IMR-90 (cell line): ENCODE measurements at regions not wholly inside any gene's neighbourhood (a gene's known extent, or its start where the extent isn't known, plus 50 kb on each side); places are given as distances from the start of the nearest gene placed in this dataset.
A peak's percentile ranks its signal among the peaks of the same experiment; 100 is the strongest.

ENCODE experiments used
- ATAC-seq: fragments of 200-7000 bp; cut with Tn5 transposase; 2 replicates; pipeline ENCODE4 v1.9.1; 2020; ENCODE audit warnings: low read depth, mild to moderate bottlenecking, moderate library complexity
- BruUV-seq: library from RNA; stranded (reverse); fragments of 400-500 nt; replicated peaks from 2 replicates; lab custom pipeline; 2021; lab: Mats Ljungman, UMichigan
- CTCF ChIA-PET: fragments of 300-600 bp; formaldehyde crosslinking; extraction: SDS; loops from one replicate; lab custom pipeline; 2021; ENCODE audit warnings: antibody characterized with exemption; lab: Yijun Ruan, JAX
- POLR2A ChIA-PET: fragments of 300-600 bp; sonication (Branson Sonifier 250); formaldehyde crosslinking; loops from one replicate; lab custom pipeline; 2022; ENCODE audit warnings: antibody characterized with exemption; ENCODE audit not compliant: unreplicated experiment; lab: Charles Lee
- DNase-seq: peaks from one replicate; pipeline ENCODE4 v3.0.0; 2013
- H2AFZ ChIP-seq: replicated peaks from 2 replicates; pipeline ENCODE3; 2013; ENCODE audit warnings: low read length, mild to moderate bottlenecking; ENCODE audit not compliant: poor library complexity
- H2AK5ac ChIP-seq: 2 replicates; pipeline ENCODE4 v1.6.1; 2013; ENCODE audit warnings: low read depth, low read length, inconsistent platforms
- H2AK9ac ChIP-seq: replicated peaks from 2 replicates; pipeline ENCODE3; 2013; ENCODE audit warnings: mild to moderate bottlenecking, low read depth, low read length, moderate library complexity; ENCODE audit not compliant: poor library complexity
- H2BK120ac ChIP-seq: 2 replicates; pipeline ENCODE4 v1.6.1; 2013; ENCODE audit warnings: low read depth, low read length, inconsistent platforms
- H2BK15ac ChIP-seq: 3 replicates; pipeline ENCODE4 v1.6.1; 2013; ENCODE audit warnings: low read depth, low read length, inconsistent platforms
- H2BK20ac ChIP-seq: 2 replicates; pipeline ENCODE4 v1.6.1; 2013; ENCODE audit warnings: low read depth, mild to moderate bottlenecking, inconsistent platforms, low read length, moderate library complexity
- H2BK5ac ChIP-seq: 2 replicates; pipeline ENCODE4 v1.6.1; 2013; ENCODE audit warnings: mild to moderate bottlenecking, low read depth, low read length, inconsistent platforms; ENCODE audit not compliant: poor library complexity, severe bottlenecking
- H3K14ac ChIP-seq: replicated peaks from 2 replicates; pipeline ENCODE4 v1.6.1; 2013; ENCODE audit warnings: low read depth, low read length, inconsistent platforms
- H3K18ac ChIP-seq: 2 replicates; pipeline ENCODE4 v1.6.1; 2013; ENCODE audit warnings: low read depth, low read length, control low read depth
- H3K23ac ChIP-seq: 2 replicates; pipeline ENCODE4 v1.6.1; 2013; ENCODE audit warnings: low read depth, low read length, inconsistent platforms
- H3K27ac ChIP-seq: 2 replicates; pipeline ENCODE4 v1.5.1; 2013; ENCODE audit warnings: mild to moderate bottlenecking, control low read depth, low read length; ENCODE audit not compliant: insufficient read depth
- H3K27me3 ChIP-seq: 2 replicates; pipeline ENCODE4 v1.6.1; 2013; ENCODE audit warnings: low read length; ENCODE audit not compliant: control insufficient read depth, insufficient read depth
- H3K36me3 ChIP-seq: 2 replicates; pipeline ENCODE4 v1.6.1; 2013; ENCODE audit warnings: low read length, mixed read lengths; ENCODE audit not compliant: control insufficient read depth, insufficient read depth
- H3K4ac ChIP-seq: 2 replicates; pipeline ENCODE4 v1.6.1; 2013; ENCODE audit warnings: low read depth, low read length, inconsistent platforms
- H3K4me1 ChIP-seq: 2 replicates; pipeline ENCODE4 v1.6.1; 2013; ENCODE audit warnings: low read length, mixed read lengths; ENCODE audit not compliant: control insufficient read depth, insufficient read depth
- H3K4me2 ChIP-seq: 2 replicates; pipeline ENCODE4 v1.6.1; 2013; ENCODE audit warnings: low read depth, mild to moderate bottlenecking, control low read depth, low read length, moderate library complexity
- H3K4me3 ChIP-seq: 2 replicates; pipeline ENCODE4 v1.5.1; 2013; ENCODE audit warnings: low read depth, mild to moderate bottlenecking, control low read depth, low read length, moderate library complexity; ENCODE audit not compliant: insufficient read depth
- H3K56ac ChIP-seq: 2 replicates; pipeline ENCODE4 v1.6.1; 2013; ENCODE audit warnings: low read length, inconsistent platforms; ENCODE audit not compliant: insufficient read depth; ENCODE audit errors: extremely low read depth
- H3K79me1 ChIP-seq, 2 experiments: 2 replicates each; pipeline ENCODE4 v1.6.1; 2013; ENCODE audit warnings: low read length in 2 of 2, inconsistent platforms in 1 of 2, low read depth in 1 of 2
- H3K9ac ChIP-seq: 2 replicates; pipeline ENCODE4 v1.6.1; 2013; ENCODE audit warnings: low read depth, low read length, control low read depth
- H3K9me1 ChIP-seq: 2 replicates; pipeline ENCODE4 v1.6.1; 2013; ENCODE audit warnings: low read length, inconsistent platforms; ENCODE audit not compliant: insufficient read depth
- H3K9me3 ChIP-seq: 2 replicates; pipeline ENCODE4 v1.6.1; 2013; ENCODE audit warnings: low read length; ENCODE audit not compliant: control insufficient read depth, insufficient read depth
- H4K20me1 ChIP-seq: 2 replicates; pipeline ENCODE4 v1.6.1; 2013; ENCODE audit warnings: low read length, inconsistent platforms; ENCODE audit not compliant: insufficient read depth
- H4K5ac ChIP-seq: 2 replicates; pipeline ENCODE4 v1.6.1; 2013; ENCODE audit warnings: mild to moderate bottlenecking, low read depth, low read length, control low read depth
- H4K8ac ChIP-seq, 2 experiments: 2 replicates each; pipeline ENCODE4 v1.6.1; 2013; ENCODE audit warnings: low read depth in 2 of 2, low read length in 2 of 2, control low read depth in 1 of 2, inconsistent platforms in 1 of 2
- H4K91ac ChIP-seq: 2 replicates; pipeline ENCODE4 v1.6.1; 2013; ENCODE audit warnings: low read depth, low read length, inconsistent platforms; ENCODE audit not compliant: insufficient read depth
- BHLHE40 ChIP-seq: fragments of 150-350 bp; IDR thresholded peaks from 2 replicates; pipeline ENCODE4 v1.6.1; 2016; ENCODE audit warnings: mild to moderate bottlenecking, low read depth, low read length
- CEBPB ChIP-seq: IDR thresholded peaks from 2 replicates; pipeline ENCODE4 v1.6.1; 2012; ENCODE audit warnings: low read depth, low read length, improper control_type of control experiment
- CHD1 ChIP-seq: IDR thresholded peaks from 2 replicates; pipeline ENCODE4 v1.6.1; 2012; ENCODE audit warnings: low read depth, low read length, improper control_type of control experiment
- FOS ChIP-seq: fragments of 150-350 bp; IDR thresholded peaks from 2 replicates; pipeline ENCODE4 v1.6.1; 2016; ENCODE audit warnings: low read depth, low read length
- MAFK ChIP-seq: IDR thresholded peaks from 2 replicates; pipeline ENCODE4 v1.6.1; 2012; ENCODE audit warnings: low read depth, low read length, improper control_type of control experiment
- MAZ ChIP-seq: IDR thresholded peaks from 2 replicates; pipeline ENCODE4 v1.6.1; 2012; ENCODE audit warnings: low read depth, mild to moderate bottlenecking, low read length, improper control_type of control experiment, moderate library complexity, borderline replicate concordance
- MXI1 ChIP-seq: IDR thresholded peaks from 2 replicates; pipeline ENCODE4 v1.6.1; 2012; ENCODE audit warnings: low read depth, mild to moderate bottlenecking, low read length, moderate library complexity, borderline replicate concordance
- NFE2L2 ChIP-seq: fragments of 150-350 bp; IDR thresholded peaks from 2 replicates; pipeline ENCODE4 v1.6.1; 2016; ENCODE audit warnings: low read depth, mild to moderate bottlenecking, low read length
- POLR2A ChIP-seq: IDR thresholded peaks from 2 replicates; pipeline ENCODE4 v1.6.1; 2012; ENCODE audit warnings: mild to moderate bottlenecking, low read depth, low read length
- RAD21 ChIP-seq: IDR thresholded peaks from 2 replicates; pipeline ENCODE4 v1.6.1; 2012; ENCODE audit warnings: low read length, improper control_type of control experiment
- RCOR1 ChIP-seq: IDR thresholded peaks from 2 replicates; pipeline ENCODE4 v1.6.1; 2012; ENCODE audit warnings: mild to moderate bottlenecking, low read length, improper control_type of control experiment; ENCODE audit not compliant: insufficient replicate concordance
- RFX5 ChIP-seq: IDR thresholded peaks from 2 replicates; pipeline ENCODE4 v1.8.0; 2012; ENCODE audit warnings: low read depth, mild to moderate bottlenecking, low read length, moderate library complexity
- SMC3 ChIP-seq: fragments of 150-350 bp; IDR thresholded peaks from 2 replicates; pipeline ENCODE4 v1.6.1; 2016; ENCODE audit warnings: low read depth, mild to moderate bottlenecking, antibody characterized with exemption, low read length, moderate library complexity
- WGBS, 2 experiments: methylation state at CpG; one replicate each; pipeline versions ENCODE4 v1.1.5 to v1.1.7; 2013; ENCODE audit warnings: missing lambda C conversion rate in 2 of 2; ENCODE audit not compliant: insufficient read length in 1 of 2; ENCODE audit errors: extremely low coverage in 2 of 2; 5-methylcytosine and 5-hydroxymethylcytosine counted together
- dilution Hi-C: fragments of 300-500 bp; cut with HindIII; formaldehyde crosslinking; loops from one replicate; pipeline ENCODE4 v1.14.3; 2018; ENCODE audit warnings: low sequenced_read_pairs; ENCODE audit not compliant: unreplicated experiment
- in situ Hi-C: fragments of 300-500 bp; cut with MboI; formaldehyde crosslinking; loops from 3 replicates; pipeline ENCODE4 v1.14.3; 2019; ENCODE audit warnings: low sequenced_read_pairs, inconsistent platforms, mixed read lengths
- intact Hi-C: fragments of 100-400 bp; cut with micrococcal nuclease; formaldehyde crosslinking; loops from 2 replicates; pipeline ENCODE4 v1.10.0; 2022
- TF ChIP-seq, protein P1 (sequence below): fragments of 150-350 bp; IDR thresholded peaks from 2 replicates; pipeline ENCODE4 v1.6.1; 2017; ENCODE audit warnings: mild to moderate bottlenecking, antibody characterized with exemption, low read length, low read depth
- TF ChIP-seq, protein P2 (sequence below): fragments of 150-350 bp; IDR thresholded peaks from 2 replicates; pipeline ENCODE4 v1.6.1; 2016; ENCODE audit warnings: low read depth, mild to moderate bottlenecking, low read length, moderate library complexity, borderline replicate concordance

DNA sequence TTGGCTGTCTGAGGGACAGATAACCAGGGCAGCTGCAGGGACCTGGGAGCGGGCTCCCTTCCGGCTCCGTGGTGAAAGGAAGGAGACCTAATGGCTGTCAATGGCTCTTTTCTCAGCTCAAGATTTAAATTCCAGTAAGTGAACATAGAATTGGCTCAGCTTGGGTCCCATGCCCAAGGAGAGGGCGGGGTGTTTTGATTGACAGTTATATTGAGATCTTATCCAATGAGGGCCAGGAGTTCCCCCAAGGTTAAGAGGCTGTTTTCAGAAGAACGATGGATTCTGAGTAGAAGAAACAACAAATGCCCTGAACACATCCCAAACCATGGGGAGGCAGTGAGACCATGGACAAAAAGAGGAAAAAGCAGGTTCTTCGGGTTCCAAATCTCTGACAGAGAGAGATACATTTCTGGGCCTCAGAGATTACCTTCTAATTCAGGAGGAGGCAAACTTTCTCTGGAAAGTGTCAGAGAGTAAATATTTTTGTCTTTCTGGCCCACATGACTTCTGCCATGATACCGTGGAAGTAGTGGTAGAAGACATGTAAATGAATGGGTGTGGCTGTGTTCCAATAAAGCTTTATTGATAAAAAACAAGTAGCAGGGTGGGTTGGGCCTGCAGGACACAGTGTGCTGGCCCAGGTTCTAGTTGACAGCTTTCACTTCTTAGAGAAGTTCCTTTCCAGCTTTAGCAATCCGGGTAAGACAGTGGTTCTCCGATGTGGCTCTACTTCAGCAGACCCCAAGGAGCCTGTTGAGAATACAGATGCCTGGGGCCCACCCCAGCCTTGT, 219.6 kb downstream of the RPS24 start:
- H3K79me1 ChIP-seq: peaks cover 0 to 15% of the 10 kb centered on the region in 2 experiments; a peak in 1 of 4 replicates
- peaks cover 23% of the 10 kb centered on the region for H3K4me1 ChIP-seq
- no peak overlapping the region for H3K27ac ChIP-seq
- H3K4ac ChIP-seq: peak overlapping the region; percentile 99
- no peak overlapping the region for H3K4me2 ChIP-seq
- POLR2A ChIA-PET: no interaction called here
- no TSS peak for BruUV-seq
- H3K27me3 ChIP-seq: no peaks in the 10 kb centered on the region
- H2BK120ac ChIP-seq: peak overlapping the region; percentile 98; the same call in 1 of the 2 replicates
- no peak overlapping the region for H3K23ac ChIP-seq
- no peak overlapping the region for H3K9ac ChIP-seq
- no peak overlapping the region for H2AK9ac ChIP-seq
- H2BK15ac ChIP-seq: no peak overlapping the region; the same call in 2 of the 3 replicates
- DNase-seq (no peak), ATAC-seq (no peak)
- H2BK20ac ChIP-seq: peak overlapping the region; percentile 97
- peak overlapping the region; percentile 52 for H2AK5ac ChIP-seq
- CTCF ChIA-PET: no interaction called here
- H2BK5ac ChIP-seq: no peak overlapping the region
- no peaks in the 10 kb centered on the region for H4K20me1 ChIP-seq
- in situ Hi-C loops (no loop called here), intact Hi-C loops (no loop called here), dilution Hi-C loops (no loop called here)
- H4K5ac ChIP-seq: no peak overlapping the region
- WGBS, 2 experiments: 96% methylated on average over 4 of the region's 9 CpGs; no CpG with 5 or more reads in 1 of the 2 experiments
- H3K4me3 ChIP-seq: no peak overlapping the region
- no peaks in the 10 kb centered on the region for H3K9me3 ChIP-seq
- H3K9me1 ChIP-seq: peaks cover 28% of the 10 kb centered on the region
- H3K56ac ChIP-seq: no peak overlapping the region
- H3K18ac ChIP-seq: no peak overlapping the region
- H4K8ac ChIP-seq: peak overlapping the region in 1 of 2 experiments; percentile 61; a peak in 2 of 4 replicates
- no peaks in the 10 kb centered on the region for H3K36me3 ChIP-seq
- H3K14ac ChIP-seq: peak overlapping the region; percentile 38; the same call in 1 of the 2 replicates
- H4K91ac ChIP-seq: peak overlapping the region; percentile 76
- H2AFZ ChIP-seq: no peak overlapping the region
- TF ChIP-seq, protein P1, sequence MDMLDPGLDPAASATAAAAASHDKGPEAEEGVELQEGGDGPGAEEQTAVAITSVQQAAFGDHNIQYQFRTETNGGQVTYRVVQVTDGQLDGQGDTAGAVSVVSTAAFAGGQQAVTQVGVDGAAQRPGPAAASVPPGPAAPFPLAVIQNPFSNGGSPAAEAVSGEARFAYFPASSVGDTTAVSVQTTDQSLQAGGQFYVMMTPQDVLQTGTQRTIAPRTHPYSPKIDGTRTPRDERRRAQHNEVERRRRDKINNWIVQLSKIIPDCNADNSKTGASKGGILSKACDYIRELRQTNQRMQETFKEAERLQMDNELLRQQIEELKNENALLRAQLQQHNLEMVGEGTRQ: no peak
- no peak for TF ChIP-seq MAZ
- no peak for TF ChIP-seq RCOR1
- TF ChIP-seq POLR2A: no peak
- TF ChIP-seq MAFK: no peak
- no peak for TF ChIP-seq CEBPB
- no peak for TF ChIP-seq SMC3
- no peak for TF ChIP-seq CHD1
- TF ChIP-seq NFE2L2: no peak
- TF ChIP-seq BHLHE40: no peak
- no peak for TF ChIP-seq FOS
- TF ChIP-seq MXI1: no peak
- TF ChIP-seq, protein P2, sequence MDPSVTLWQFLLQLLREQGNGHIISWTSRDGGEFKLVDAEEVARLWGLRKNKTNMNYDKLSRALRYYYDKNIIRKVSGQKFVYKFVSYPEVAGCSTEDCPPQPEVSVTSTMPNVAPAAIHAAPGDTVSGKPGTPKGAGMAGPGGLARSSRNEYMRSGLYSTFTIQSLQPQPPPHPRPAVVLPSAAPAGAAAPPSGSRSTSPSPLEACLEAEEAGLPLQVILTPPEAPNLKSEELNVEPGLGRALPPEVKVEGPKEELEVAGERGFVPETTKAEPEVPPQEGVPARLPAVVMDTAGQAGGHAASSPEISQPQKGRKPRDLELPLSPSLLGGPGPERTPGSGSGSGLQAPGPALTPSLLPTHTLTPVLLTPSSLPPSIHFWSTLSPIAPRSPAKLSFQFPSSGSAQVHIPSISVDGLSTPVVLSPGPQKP: no peak
- TF ChIP-seq RFX5: no peak
- no peak for TF ChIP-seq RAD21
